ENCODE measurements at regions not wholly inside any gene's neighbourhood (a gene's known extent, or its start where the extent isn't known, plus 50 kb on each side); places are given as distances from the start of the nearest gene placed in this dataset.
"Not testable (repeated sequence)": the region's sequence is repeated elsewhere in the genome, so short reads cannot be mapped to it uniquely, and the experiment has no call there.

DNA sequence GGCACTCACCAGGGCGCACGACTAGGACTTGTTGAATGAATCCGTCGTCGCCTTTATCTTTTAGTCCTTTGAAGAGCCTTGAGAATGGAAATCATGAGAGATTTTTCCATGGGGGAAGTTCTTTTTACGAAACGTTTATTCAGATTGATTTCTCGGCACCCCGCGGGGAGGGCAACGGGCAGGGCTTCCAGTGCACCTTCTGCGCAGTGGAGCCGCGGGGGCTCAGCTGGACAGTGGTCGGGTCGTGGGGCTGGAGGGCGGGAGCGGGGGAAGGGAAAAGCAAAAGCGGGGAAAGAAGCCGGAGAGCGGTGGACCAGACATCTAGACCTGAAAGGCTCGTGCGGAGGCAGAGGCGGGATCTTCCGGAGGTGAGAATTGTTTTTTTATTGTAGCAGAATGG lies 50.6 kb upstream of the NBPF20 start:
- not testable (repeated sequence) for DNase-seq

DNA sequence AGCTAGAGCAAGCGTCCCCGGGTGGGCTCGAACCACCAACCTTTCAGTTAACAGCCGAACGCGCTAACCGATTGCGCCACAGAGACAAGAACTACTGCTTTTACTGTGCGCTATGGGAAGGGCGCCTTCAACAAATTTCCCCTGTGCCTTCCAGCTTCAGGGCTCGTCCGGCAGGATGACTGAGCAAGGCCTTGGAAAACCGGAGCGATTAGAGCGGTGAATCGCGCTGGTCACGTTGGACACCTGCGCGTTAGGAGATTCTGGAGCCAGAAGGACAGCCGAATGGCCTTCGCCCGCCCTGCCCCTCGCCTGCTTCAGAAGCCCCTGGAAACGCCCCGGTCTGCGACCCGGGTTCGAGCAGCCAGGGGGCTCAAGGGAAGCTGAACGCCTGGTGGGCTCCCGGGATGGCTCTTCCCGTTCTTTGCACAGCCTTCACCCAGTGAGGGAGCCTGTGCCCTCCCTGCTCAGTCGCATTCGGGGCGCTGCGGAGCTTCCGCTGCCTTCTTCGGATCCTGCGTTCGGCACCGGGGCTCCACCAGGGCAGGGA lies 50.0 kb upstream of the NBPF20 start:
- DNase-seq = not testable (repeated sequence)

Measured in CD4-positive, alpha-beta T cell treated with Interferon alpha-2 for 1 hour (primary cell).